Renal cortical epithelial cell (primary cell): ENCODE measurements at regions not wholly inside any gene's neighbourhood (a gene's known extent, or its start where the extent isn't known, plus 50 kb on each side); places are given as distances from the start of the nearest gene placed in this dataset.
"Not testable (repeated sequence)": the region's sequence is repeated elsewhere in the genome, so short reads cannot be mapped to it uniquely, and the experiment has no call there.

Experiments used
- DNase-seq: peaks from one replicate; pipeline ENCODE4 v3.0.0-alpha.2; 2011; ENCODE audit warnings: low read depth

- DNase-seq = no peak
Measured at GRCh38 chr3:26763723-26764122, 141.2 kb downstream of the LRRC3B start.

DNA sequence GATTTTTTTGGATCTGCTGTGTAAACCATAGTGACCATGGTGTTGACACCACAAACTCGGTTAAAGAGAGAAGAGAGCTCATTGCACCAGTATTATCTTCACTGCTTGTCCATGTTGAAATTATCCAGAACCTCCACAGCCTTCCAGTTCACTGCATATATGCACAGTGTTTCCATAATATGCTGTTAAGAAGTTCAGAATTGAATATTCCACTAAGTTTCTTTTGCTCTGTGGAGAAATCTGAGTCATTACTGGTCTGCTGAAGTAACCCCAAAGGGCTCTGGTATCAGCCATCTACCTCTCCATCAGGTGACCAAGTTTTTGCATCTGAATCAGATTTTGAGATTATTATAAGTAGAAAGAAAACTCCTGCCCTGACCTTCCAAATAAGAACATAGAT is 143.5 kb downstream of the LRRC3B start:
- DNase-seq = no peak

GRCh38 chr3:26768068-26768651 is 145.6 kb downstream of the LRRC3B start:
- DNase-seq = no peak

DNA sequence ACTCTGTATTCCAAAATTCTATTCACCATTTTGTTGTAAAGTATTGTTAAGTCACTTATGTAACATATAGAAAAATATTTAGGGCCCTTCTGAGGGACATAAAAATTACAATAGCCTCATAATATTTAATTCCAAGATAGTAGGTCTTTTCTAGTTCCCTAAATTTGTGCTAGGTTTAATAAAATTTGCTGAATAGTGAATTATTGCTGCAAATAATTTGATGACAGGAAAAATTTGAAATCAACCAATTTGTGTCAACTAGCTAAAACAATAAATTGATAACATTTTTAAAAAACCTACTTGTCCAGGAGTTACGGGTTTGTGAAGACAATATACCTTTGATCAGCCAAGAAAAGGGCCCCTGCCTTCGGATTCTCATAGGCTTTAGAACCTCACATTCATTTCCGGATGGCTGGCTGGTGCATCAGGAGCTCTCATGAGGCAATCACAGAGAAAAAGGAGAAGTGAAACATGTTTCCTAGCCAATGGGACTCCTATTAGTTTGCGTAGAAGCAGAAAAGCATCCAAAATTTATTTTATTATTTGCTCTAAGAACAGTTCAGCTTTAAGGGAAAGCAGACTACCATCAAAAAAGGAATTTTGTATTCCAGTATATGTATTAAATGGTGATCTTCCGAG is 177.2 kb downstream of the LRRC3B start:
- DNase-seq = no peak

DNA sequence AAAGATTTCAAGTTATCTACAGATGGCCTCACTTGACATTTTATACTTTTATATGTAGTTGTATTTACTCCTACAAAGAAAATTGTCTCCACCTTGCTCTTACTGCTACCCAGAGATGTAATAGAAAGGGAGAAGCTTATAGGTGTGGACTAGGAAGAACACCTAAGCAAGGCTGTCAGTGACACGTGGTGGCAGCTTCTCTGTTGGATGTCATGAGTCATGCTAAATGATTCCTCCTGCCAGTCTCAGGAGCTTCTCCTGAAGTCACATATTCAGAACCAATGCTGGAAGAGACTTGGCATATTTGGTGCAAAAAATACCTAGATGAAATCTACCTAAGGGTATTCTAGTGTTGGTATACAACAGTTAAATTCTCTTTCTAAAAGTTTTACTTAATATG is 184.7 kb downstream of the LRRC3B start:
- DNase-seq = no peak

DNA sequence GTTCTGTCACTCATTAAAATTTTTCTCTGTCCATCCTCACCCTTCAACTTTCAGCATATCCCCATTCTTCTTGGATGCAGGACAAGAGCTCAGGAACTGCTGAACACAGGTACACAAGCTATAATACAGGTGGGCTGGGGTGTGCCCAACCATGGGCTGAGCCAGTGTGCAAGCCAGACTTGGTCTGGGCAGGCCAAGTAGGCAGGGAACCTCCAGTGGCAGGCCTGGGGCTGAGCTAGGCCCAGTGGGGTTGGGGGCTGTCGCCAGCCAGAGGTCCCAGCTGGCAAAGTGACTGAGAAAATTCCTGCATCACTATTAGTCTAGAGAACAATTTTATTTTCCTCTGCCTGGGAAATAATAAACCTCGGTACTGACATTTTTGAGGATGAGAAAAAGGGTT is 202.9 kb downstream of the LRRC3B start:
- DNase-seq = no peak

- no peak for DNase-seq
Measured at GRCh38 chr3:26827169-26827568, 204.6 kb downstream of the LRRC3B start.

DNA sequence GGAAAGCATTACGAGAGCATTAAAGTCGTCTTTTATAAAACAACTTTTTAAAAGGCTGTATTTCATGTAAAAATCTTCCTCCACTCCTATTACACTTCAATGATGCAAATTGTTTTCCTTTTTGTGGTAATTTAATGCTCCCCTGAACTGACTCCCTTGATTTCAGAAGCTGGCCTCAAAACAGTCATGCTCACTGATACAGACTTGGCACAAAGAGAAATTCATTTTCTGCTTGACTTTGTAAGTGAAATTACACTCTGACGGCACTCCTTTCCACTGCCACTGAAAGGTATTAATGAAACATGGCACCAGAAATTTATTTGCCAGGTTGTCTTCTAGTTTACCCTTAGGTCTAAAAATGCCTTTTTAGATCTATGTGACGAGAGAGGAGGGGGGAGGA is 215.5 kb downstream of the LRRC3B start:
- no peak for DNase-seq

GRCh38 chr3:26839001-26839400 is 216.4 kb downstream of the LRRC3B start:
- no peak for DNase-seq

GRCh38 chr3:26840272-26840870 is 217.8 kb downstream of the LRRC3B start:
- DNase-seq = peak; percentile 3

DNA sequence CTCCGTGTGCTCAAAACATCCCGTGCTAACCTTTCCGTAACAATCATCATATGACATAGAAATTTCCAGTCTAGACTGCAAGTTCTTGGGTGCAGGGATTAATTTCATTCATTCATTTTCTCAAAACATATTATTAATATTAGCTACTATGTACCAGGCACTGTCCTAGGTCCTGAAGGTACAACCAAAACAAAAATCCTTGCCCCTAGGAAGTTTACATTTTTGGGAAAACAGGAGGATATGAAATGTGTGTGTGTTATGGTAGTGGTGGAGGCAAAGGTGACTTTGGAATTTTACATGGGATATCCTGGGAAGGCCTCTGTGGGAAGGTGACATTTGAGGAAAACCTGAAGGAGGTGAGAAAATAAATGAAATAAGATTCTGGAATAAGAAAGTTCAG is 222.6 kb downstream of the LRRC3B start:
- DNase-seq = no peak

GRCh38 chr3:26847680-26848079 is 225.1 kb downstream of the LRRC3B start:
- no peak for DNase-seq

DNA sequence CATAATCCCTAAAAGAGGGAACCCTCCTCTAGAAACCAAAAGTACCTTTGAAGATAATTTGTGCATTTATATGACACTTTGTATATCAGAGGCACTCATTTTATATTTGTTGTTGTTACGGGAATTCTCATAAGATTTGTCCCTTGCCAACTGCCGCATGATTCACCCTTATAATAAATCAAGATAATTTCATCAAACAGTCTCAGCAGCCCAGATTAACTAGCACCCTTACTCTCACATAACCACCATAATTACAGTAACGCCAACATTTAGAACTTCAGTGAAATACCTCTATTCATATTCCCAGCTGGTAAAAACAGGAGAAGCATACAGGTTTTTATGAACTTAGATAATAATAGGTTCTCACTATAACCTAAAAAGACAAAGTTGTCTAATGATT is 271.9 kb downstream of the LRRC3B start:
- no peak for DNase-seq

DNA sequence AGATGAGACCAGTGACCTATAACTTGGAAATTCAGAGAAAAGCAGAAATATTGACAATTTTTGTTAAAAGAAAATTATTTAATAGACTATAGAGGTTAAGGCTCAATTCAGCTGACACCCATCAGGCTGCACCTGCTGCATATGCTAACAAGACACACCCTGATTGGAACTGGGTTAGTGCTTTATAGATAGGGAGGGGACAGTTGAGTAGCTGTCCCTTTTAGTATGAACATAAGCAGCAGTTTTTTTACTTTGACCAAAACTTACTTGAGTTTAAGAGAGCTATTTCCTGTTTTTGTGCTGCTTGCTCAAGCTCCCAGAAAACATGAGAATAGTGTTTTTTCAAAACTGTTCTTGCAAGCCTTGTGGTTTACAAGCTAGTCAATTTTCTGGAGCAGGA is 292.6 kb downstream of the LRRC3B start:
- no peak for DNase-seq

DNA sequence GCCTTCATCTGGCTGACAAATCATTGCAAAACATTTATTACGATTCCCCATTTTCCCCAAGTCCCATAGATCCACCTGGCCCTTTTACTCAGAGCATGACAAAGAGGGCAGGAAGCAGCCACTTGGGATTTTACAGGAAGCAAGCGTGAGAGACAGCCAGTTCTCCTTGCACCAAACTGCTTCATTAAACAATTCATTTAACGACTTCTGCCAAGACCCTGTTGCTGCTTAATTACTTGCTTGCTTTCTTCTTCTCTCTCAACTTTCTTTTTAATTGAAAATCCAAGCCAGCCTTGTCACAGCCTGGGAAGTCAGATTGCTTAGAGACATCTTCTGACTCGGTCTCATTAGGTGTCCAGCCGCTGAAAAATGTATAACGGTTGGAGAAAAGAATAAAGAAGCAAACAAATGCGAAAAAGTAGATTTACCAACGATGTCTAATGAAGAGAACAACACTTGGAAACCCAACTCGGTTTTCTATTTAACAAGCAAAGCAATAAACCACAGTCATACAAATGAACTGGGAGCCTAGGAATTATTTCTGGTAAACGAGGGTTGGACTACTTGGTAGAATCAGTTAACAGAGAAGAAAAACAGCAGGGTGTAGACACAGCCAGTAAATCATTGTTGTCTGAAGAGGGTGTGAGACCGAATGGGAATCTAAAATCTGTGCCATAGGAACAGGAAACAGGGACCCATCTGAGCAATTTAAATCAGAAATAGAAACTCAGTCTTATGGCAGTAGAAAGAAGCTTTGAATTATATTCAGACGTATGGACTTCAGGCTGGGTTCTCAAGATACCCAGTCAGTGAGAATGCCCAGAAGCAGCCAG is 298.3 kb downstream of the LRRC3B start:
- no peak for DNase-seq

GRCh38 chr3:26931896-26932295 is 309.3 kb downstream of the LRRC3B start:
- no peak for DNase-seq

DNA sequence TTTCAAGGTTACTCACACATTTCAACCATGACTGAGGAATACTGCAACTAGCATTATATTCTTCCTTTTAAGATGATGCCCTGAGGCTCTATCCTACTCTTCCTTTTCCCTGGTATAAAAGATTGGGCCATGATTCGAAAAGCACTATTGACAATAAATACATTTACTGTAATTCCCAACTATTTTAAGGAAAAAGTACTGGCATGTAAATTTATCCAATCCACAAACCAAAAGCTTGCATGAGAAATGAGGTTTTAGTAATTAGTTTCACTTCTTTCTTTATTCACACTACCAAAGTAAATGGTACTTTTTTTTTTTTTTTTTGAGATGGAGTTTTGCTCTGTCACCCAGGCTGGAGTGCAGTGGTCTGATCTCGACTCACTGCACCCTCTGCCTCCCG is 310.2 kb downstream of the LRRC3B start:
- DNase-seq = no peak

GRCh38 chr3:26945480-26945879 is 322.9 kb downstream of the LRRC3B start:
- not testable (repeated sequence) for DNase-seq

- no peak for DNase-seq
Measured at GRCh38 chr3:26960382-26960781, 337.8 kb downstream of the LRRC3B start.

GRCh38 chr3:26962492-26963360 is 340.2 kb downstream of the LRRC3B start:
- DNase-seq = no peak

DNA sequence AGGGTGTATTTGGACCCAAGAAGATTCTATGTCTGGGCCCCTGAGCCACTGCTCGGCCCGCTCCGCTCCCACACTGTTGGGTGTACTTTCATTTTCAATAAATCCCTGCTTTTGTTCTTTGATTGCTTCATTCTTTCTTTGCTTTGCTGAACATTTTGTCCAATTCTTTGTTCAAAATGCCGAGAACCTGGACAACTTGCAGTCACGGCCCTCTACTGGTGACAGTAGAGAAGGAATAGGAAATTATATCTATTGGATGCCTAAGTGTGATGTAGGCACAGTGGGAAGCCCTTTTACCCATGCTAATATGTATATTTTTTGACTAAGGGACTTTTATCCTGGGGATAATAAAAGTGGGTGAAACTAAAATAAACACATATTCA is 340.8 kb downstream of the LRRC3B start:
- no peak for DNase-seq

DNA sequence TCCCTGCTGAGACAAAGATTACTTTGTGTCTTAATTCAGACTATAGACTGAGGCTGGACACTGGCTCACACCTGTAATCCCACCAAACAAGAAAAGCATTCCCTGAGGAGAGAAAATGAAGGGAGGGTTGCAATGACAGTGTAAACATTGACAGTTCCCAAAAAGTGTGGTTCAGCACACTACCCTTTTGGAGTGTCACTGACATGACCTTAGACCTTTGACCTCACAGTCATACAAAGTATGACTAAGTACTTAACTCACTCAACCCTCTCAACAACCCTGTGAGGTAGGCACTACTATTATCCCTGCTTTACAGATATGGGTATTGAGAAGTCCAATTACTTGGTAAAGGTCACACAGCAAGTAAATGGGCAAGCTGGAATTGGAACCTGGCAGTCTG is 341.7 kb downstream of the LRRC3B start:
- DNase-seq = no peak
